CD14-positive monocyte (primary cell): ENCODE measurements at regions not wholly inside any gene's neighbourhood (a gene's known extent, or its start where the extent isn't known, plus 50 kb on each side); places are given as distances from the start of the nearest gene placed in this dataset.

Experiments
- DNase-seq, 3 donors: peaks; one replicate each; pipeline ENCODE4 v3.0.0-alpha.2; 2011 to 2022
- H2AFZ ChIP-seq: 2 replicates; pipeline ENCODE4 v1.6.0; 2012; ENCODE audit warnings: mild to moderate bottlenecking, low read depth, low read length, inconsistent platforms; ENCODE audit not compliant: insufficient read depth, poor library complexity, severe bottlenecking
- H3K27ac ChIP-seq, 2 donors: 1 replicate in 1 of 2; 2 replicates in 1 of 2; pipeline ENCODE4 v1.5.1; 2012 to 2013; ENCODE audit warnings: low read length in 2 of 2, control low read depth in 1 of 2, inconsistent platforms in 1 of 2, low read depth in 1 of 2, mild to moderate bottlenecking in 1 of 2
- H3K27me3 ChIP-seq, 2 donors: one replicate each; pipeline versions ENCODE4 v1.6.0 to v1.6.1; 2011 to 2013; ENCODE audit warnings: low read length in 2 of 2; ENCODE audit not compliant: control insufficient read depth in 2 of 2, insufficient read depth in 2 of 2
- H3K36me3 ChIP-seq, 2 donors: replicated peaks in 1 of 2; 1 replicate in 1 of 2; 2 replicates in 1 of 2; pipeline versions ENCODE4 v1.5.1 to v1.6.1; 2012 to 2013; ENCODE audit warnings: low read length in 2 of 2, control low read depth in 1 of 2, inconsistent platforms in 1 of 2, mild to moderate bottlenecking in 1 of 2; ENCODE audit not compliant: insufficient read depth in 2 of 2, control insufficient read depth in 1 of 2
- H3K4me1 ChIP-seq, 2 donors: 1 replicate in 1 of 2; 2 replicates in 1 of 2; pipeline versions ENCODE4 v1.5.1 to v1.6.1; 2012 to 2013; ENCODE audit warnings: low read length in 2 of 2, control low read depth in 1 of 2, inconsistent platforms in 1 of 2, mild to moderate bottlenecking in 1 of 2, moderate library complexity in 1 of 2; ENCODE audit not compliant: insufficient read depth in 2 of 2, control insufficient read depth in 1 of 2
- H3K4me2 ChIP-seq: replicated peaks from 2 replicates; pipeline ENCODE3; 2012; ENCODE audit warnings: low read length, moderate library complexity, mild to moderate bottlenecking; ENCODE audit not compliant: poor library complexity, severe bottlenecking; ENCODE audit errors: extremely low read depth
- H3K4me3 ChIP-seq, 3 experiments: fragments of 200-600 bp in 1 of 3; sonication (generic) in 1 of 3; replicated peaks in 1 of 3; 1 replicate in 2 of 3; 2 replicates in 1 of 3; pipeline ENCODE4 v1.5.1; 2011 to 2013; ENCODE audit warnings: low read length in 3 of 3, mild to moderate bottlenecking in 3 of 3, control low read depth in 2 of 3, low read depth in 2 of 3, inconsistent platforms in 1 of 3, moderate library complexity in 1 of 3
- H3K79me2 ChIP-seq: 2 replicates; pipeline ENCODE4 v1.6.0; 2012; ENCODE audit warnings: mild to moderate bottlenecking, control low read depth, inconsistent platforms, low read length, moderate library complexity; ENCODE audit not compliant: insufficient read depth
- H3K9ac ChIP-seq: 2 replicates; pipeline ENCODE4 v1.6.0; 2017; ENCODE audit warnings: low read length, mild to moderate bottlenecking; ENCODE audit not compliant: insufficient read depth, poor library complexity, severe bottlenecking
- H3K9me3 ChIP-seq, 2 donors: replicated peaks in 1 of 2; 1 replicate in 1 of 2; 2 replicates in 1 of 2; pipeline versions ENCODE4 v1.5.1 to v1.6.1; 2012 to 2013; ENCODE audit warnings: low read length in 2 of 2, control low read depth in 1 of 2; ENCODE audit not compliant: control insufficient read depth in 1 of 2, insufficient read depth in 1 of 2
- H4K20me1 ChIP-seq: 2 replicates; pipeline ENCODE4 v1.6.0; 2012; ENCODE audit warnings: mild to moderate bottlenecking, low read length, control low read depth, moderate library complexity; ENCODE audit not compliant: insufficient read depth
- H3K27ac Mint-ChIP-seq, 7 donors: one replicate each; pipeline ENCODE4 v1.8.0; 2020; ENCODE audit warnings: mild to moderate bottlenecking in 7 of 7, mixed read lengths in 7 of 7, moderate library complexity in 6 of 7, inconsistent platforms in 2 of 7
- H3K27me3 Mint-ChIP-seq, 3 donors: one replicate each; pipeline ENCODE4 v1.8.0; 2021 to 2022; ENCODE audit warnings: low read depth in 3 of 3, mild to moderate bottlenecking in 3 of 3, mixed read lengths in 3 of 3, moderate library complexity in 3 of 3, inconsistent platforms in 1 of 3
- H3K36me3 Mint-ChIP-seq, 2 donors: one replicate each; pipeline ENCODE4 v1.8.0; 2020; ENCODE audit warnings: mixed read lengths in 2 of 2, inconsistent platforms in 1 of 2, mild to moderate bottlenecking in 1 of 2
- H3K4me1 Mint-ChIP-seq: one replicate; pipeline ENCODE4 v1.8.0; 2020; ENCODE audit warnings: mild to moderate bottlenecking, mixed read lengths
- H3K4me3 Mint-ChIP-seq, 2 donors: one replicate each; pipeline ENCODE4 v1.8.0; 2020; ENCODE audit warnings: mild to moderate bottlenecking in 2 of 2, mixed read lengths in 2 of 2, moderate library complexity in 1 of 2
- H3K9me3 Mint-ChIP-seq, 7 donors: one replicate each; pipeline ENCODE4 v1.8.0; 2020 to 2022; ENCODE audit warnings: mixed read lengths in 7 of 7, mild to moderate bottlenecking in 6 of 7, moderate library complexity in 6 of 7, inconsistent platforms in 2 of 7
- CTCF ChIP-seq: fragments of 200-600 bp; IDR thresholded peaks from one replicate; pipeline ENCODE4 v1.8.0; 2022; ENCODE audit warnings: antibody characterized with exemption, mild to moderate bottlenecking
- WGBS: methylation state at CpG from one replicate; pipeline ENCODE4 v1.1.5; 2013; ENCODE audit warnings: missing lambda C conversion rate; ENCODE audit not compliant: insufficient coverage; 5-methylcytosine and 5-hydroxymethylcytosine counted together
- intact Hi-C, 2 donors: fragments of 100-400 bp; cut with micrococcal nuclease; formaldehyde crosslinking; loops; one replicate each; pipeline versions ENCODE4 v1.15.0 to v1.15.1; 2023

DNA sequence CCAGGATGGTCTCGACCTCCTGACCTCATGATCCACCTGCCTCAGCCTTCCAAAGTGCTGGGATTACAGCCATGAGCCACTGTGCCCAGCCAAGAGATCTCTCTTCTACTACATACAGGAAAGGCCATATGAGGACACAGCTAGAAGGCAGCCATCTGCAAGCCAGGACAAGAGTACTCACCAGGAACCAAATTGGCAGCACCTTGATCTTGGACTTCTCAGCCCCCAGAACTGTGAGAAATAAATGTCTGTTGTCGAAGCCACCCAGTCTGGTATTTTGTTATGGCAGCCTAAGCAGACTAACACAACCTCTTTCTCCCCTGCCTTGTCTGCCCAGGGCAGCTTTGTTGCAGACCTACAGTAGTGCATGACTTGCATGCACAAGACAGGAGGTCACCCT is 211.3 kb upstream of the HAAO start:
- intact Hi-C loops, result no loop called here
- Mint-ChIP-seq H3K36me3 (peaks cover 4 to 7% of the 10 kb centered on the region in 2 donors), H3K27ac (no peak overlapping the region), H3K9me3 (peaks cover 5 to 13% (median 9%) of the 10 kb centered on the region in 7 donors), H3K4me3 (no peak overlapping the region), H3K4me1 (peaks cover 39% of the 10 kb centered on the region), H3K27me3 (peaks cover 1 to 5% (median 4%) of the 10 kb centered on the region in 3 donors)
- H3K4me1 ChIP-seq, result peaks cover 19 to 36% of the 10 kb centered on the region in 2 donors
- DNase-seq, result no peak
- no peaks in the 10 kb centered on the region for H4K20me1 ChIP-seq
- H3K9ac ChIP-seq, result no peak overlapping the region
- H3K27me3 ChIP-seq, result no peaks in the 10 kb centered on the region
- 100% methylated on average over 2 of the region's 2 CpGs for WGBS
- H3K9me3 ChIP-seq, result peaks cover 7 to 10% of the 10 kb centered on the region in 2 donors
- H2AFZ ChIP-seq, result no peak overlapping the region
- no peak for TF ChIP-seq CTCF
- H3K4me2 ChIP-seq, result no peak overlapping the region
- no peak overlapping the region for H3K27ac ChIP-seq
- no peaks in the 10 kb centered on the region for H3K36me3 ChIP-seq
- H3K79me2 ChIP-seq, result no peaks in the 10 kb centered on the region
- H3K4me3 ChIP-seq, result no peak overlapping the region

GRCh38 chr2:43001787-43002468 is 209.5 kb upstream of the HAAO start:
- Histone ChIP-seq H3K36me3 (no peaks in the 10 kb centered on the region), H3K4me1 (peaks cover 19 to 36% of the 10 kb centered on the region in 2 donors), H3K27me3 (no peaks in the 10 kb centered on the region), H3K4me2 (no peak overlapping the region), H3K4me3 (no peak overlapping the region), H4K20me1 (no peaks in the 10 kb centered on the region), H3K79me2 (no peaks in the 10 kb centered on the region), H3K9me3 (no peaks in the 10 kb centered on the region), H3K9ac (no peak overlapping the region), H2AFZ (no peak overlapping the region), H3K27ac (no peak overlapping the region)
- H3K27ac Mint-ChIP-seq, result no peak overlapping the region
- H3K36me3 Mint-ChIP-seq, result no peaks in the 10 kb centered on the region
- peaks cover 41% of the 10 kb centered on the region for H3K4me1 Mint-ChIP-seq
- no peak for TF ChIP-seq CTCF
- peaks cover 0 to 5% (median 4%) of the 10 kb centered on the region in 3 donors for H3K27me3 Mint-ChIP-seq
- no peak overlapping the region for H3K4me3 Mint-ChIP-seq
- no peak for DNase-seq
- WGBS, result 100% methylated on average over 3 of the region's 5 CpGs
- peaks cover 0 to 6% (median 0%) of the 10 kb centered on the region in 7 donors for H3K9me3 Mint-ChIP-seq
- intact Hi-C loops, result no loop called here
